ENCODE measurements at regions not wholly inside any gene's neighbourhood (a gene's known extent, or its start where the extent isn't known, plus 50 kb on each side); places are given as distances from the start of the nearest gene placed in this dataset.

- Histone ChIP-seq H3K27ac (no peak overlapping the region), H3K4me3 (no peak overlapping the region), H3K9me3 (no peaks in the 10 kb centered on the region), H3K27me3 (no peaks in the 10 kb centered on the region), H3K4me1 (peaks cover 0 to 6% (median 2%) of the 10 kb centered on the region in 4 donors), H3K36me3 (no peaks in the 10 kb centered on the region)
- TF ChIP-seq POLR2A (IDR thresholded peaks at IDR 0.05) (no peak), CTCF (IDR thresholded peaks at IDR 0.05) (no peak), EP300 (IDR thresholded peaks at IDR 0.05) (no peak), POLR2AphosphoS5 (IDR thresholded peaks at IDR 0.05) (no peak)
- no peak for DNase-seq
- 13 to 30% methylated on average over 2 of the region's 2 CpGs for WGBS, 2 donors
- no peak for ATAC-seq (ENCODE audit: low FRiP score in 2 of 2)
Measured at GRCh38 chr2:19235308-19235707, 123.1 kb downstream of the OSR1 start.

- no peak for DNase-seq
- WGBS, 2 donors, result 92 to 93% methylated on average over 1 of the region's 1 CpG
- H3K4me1 ChIP-seq, result peaks cover 0 to 6% (median 2%) of the 10 kb centered on the region in 4 donors
- H3K4me3 ChIP-seq, result no peak overlapping the region
- no peaks in the 10 kb centered on the region for H3K27me3 ChIP-seq
- H3K36me3 ChIP-seq, result no peaks in the 10 kb centered on the region
- ATAC-seq (ENCODE audit: low FRiP score in 2 of 2), result no peak
- no peak overlapping the region for H3K27ac ChIP-seq
- no peak for TF ChIP-seq EP300 (IDR thresholded peaks at IDR 0.05)
- no peak for TF ChIP-seq CTCF (IDR thresholded peaks at IDR 0.05)
- no peak for TF ChIP-seq POLR2A (IDR thresholded peaks at IDR 0.05)
- no peak for TF ChIP-seq POLR2AphosphoS5 (IDR thresholded peaks at IDR 0.05)
- no peaks in the 10 kb centered on the region for H3K9me3 ChIP-seq
Measured at GRCh38 chr2:19232312-19232711, 126.1 kb downstream of the OSR1 start.

- ATAC-seq (ENCODE audit: low FRiP score in 2 of 2) (no peak), DNase-seq (no peak)
- Histone ChIP-seq H3K4me3 (no peak overlapping the region), H3K4me1 (peaks cover 0 to 6% (median 2%) of the 10 kb centered on the region in 4 donors), H3K36me3 (no peaks in the 10 kb centered on the region), H3K27me3 (no peaks in the 10 kb centered on the region), H3K27ac (no peak overlapping the region), H3K9me3 (no peaks in the 10 kb centered on the region)
- 92 to 98% methylated on average over 2 of the region's 2 CpGs for WGBS, 2 donors
- TF ChIP-seq POLR2A (IDR thresholded peaks at IDR 0.05), result no peak
Measured at GRCh38 chr2:19231625-19232024, 126.8 kb downstream of the OSR1 start.

- DNase-seq, result no peak
- TF ChIP-seq POLR2AphosphoS5 (IDR thresholded peaks at IDR 0.05) (no peak), CTCF (IDR thresholded peaks at IDR 0.05) (no peak), POLR2A (IDR thresholded peaks at IDR 0.05) (no peak), EP300 (IDR thresholded peaks at IDR 0.05) (no peak)
Measured at GRCh38 chr2:19230626-19231025, 127.8 kb downstream of the OSR1 start.

GRCh38 chr2:19228715-19229114 lies 129.7 kb downstream of the OSR1 start:
- Histone ChIP-seq H3K9me3 (no peaks in the 10 kb centered on the region), H3K36me3 (no peaks in the 10 kb centered on the region), H3K4me1 (no peaks in the 10 kb centered on the region), H3K4me3 (no peak overlapping the region), H3K27ac (no peak overlapping the region), H3K27me3 (no peaks in the 10 kb centered on the region)
- no peak for TF ChIP-seq POLR2AphosphoS5 (IDR thresholded peaks at IDR 0.05)
- no peak for TF ChIP-seq EP300 (IDR thresholded peaks at IDR 0.05)
- TF ChIP-seq CTCF (IDR thresholded peaks at IDR 0.05), result no peak
- no peak for TF ChIP-seq POLR2A (IDR thresholded peaks at IDR 0.05)
- ATAC-seq (ENCODE audit: low FRiP score in 2 of 2), result no peak
- no peak for DNase-seq
- WGBS, 2 donors, result 77 to 94% methylated on average over 3 of the region's 3 CpGs

More at GRCh38 chr2:19230626-19231025, 127.8 kb downstream of the OSR1 start:
- H3K27me3 ChIP-seq, result no peaks in the 10 kb centered on the region
- no peaks in the 10 kb centered on the region for H3K9me3 ChIP-seq
- H3K4me1 ChIP-seq, result peaks cover 0 to 6% (median 2%) of the 10 kb centered on the region in 4 donors
- no peak for ATAC-seq (ENCODE audit: low FRiP score in 2 of 2)
- no peak overlapping the region for H3K4me3 ChIP-seq
- no peaks in the 10 kb centered on the region for H3K36me3 ChIP-seq
- H3K27ac ChIP-seq, result no peak overlapping the region
- 90 to 93% methylated on average over 2 of the region's 2 CpGs for WGBS, 2 donors

Measured in upper lobe of left lung (tissue), 6 donors.